OCI-LY1 (cell line): ENCODE measurements at regions not wholly inside any gene's neighbourhood (a gene's known extent, or its start where the extent isn't known, plus 50 kb on each side); places are given as distances from the start of the nearest gene placed in this dataset.

Experiments used
- H2AFZ ChIP-seq: fragments of 200-600 bp; sonication (generic), shearing (Covaris generic); 2 replicates; pipeline ENCODE4 v1.6.0; 2014; ENCODE audit warnings: antibody characterized with exemption, mild to moderate bottlenecking, low read length
- H3F3A ChIP-seq: fragments of 200-600 bp; sonication (generic), shearing (Covaris generic); 2 replicates; pipeline ENCODE4 v1.6.0; 2014; ENCODE audit warnings: mild to moderate bottlenecking, antibody characterized with exemption, low read length, moderate library complexity; ENCODE audit not compliant: insufficient read depth
- H3K27ac ChIP-seq: fragments of 200-600 bp; sonication (generic); 2 replicates; pipeline ENCODE4 v1.5.1; 2014; ENCODE audit warnings: low read length, mixed run types, mild to moderate bottlenecking, low read depth; ENCODE audit not compliant: poor library complexity, severe bottlenecking
- H3K27me3 ChIP-seq: fragments of 200-600 bp; sonication (generic); 2 replicates; pipeline ENCODE4 v1.6.0; 2014; ENCODE audit warnings: antibody characterized with exemption, mild to moderate bottlenecking, low read length, moderate library complexity; ENCODE audit not compliant: insufficient read depth
- H3K36me3 ChIP-seq: fragments of 200-600 bp; sonication (generic); 2 replicates; pipeline ENCODE4 v1.6.1; 2014; ENCODE audit warnings: mild to moderate bottlenecking, antibody characterized with exemption, low read length, moderate library complexity, mixed read lengths; ENCODE audit not compliant: insufficient read depth
- H3K4me1 ChIP-seq: fragments of 200-600 bp; sonication (generic); 2 replicates; pipeline ENCODE4 v1.5.1; 2014; ENCODE audit warnings: mild to moderate bottlenecking, low read length, moderate library complexity; ENCODE audit not compliant: insufficient read depth, severe bottlenecking
- H3K4me2 ChIP-seq: fragments of 200-600 bp; sonication (generic), shearing (Covaris generic); 2 replicates; pipeline ENCODE4 v1.6.1; 2014; ENCODE audit warnings: low read length
- H3K4me3 ChIP-seq: fragments of 200-600 bp; sonication (generic); 2 replicates; pipeline ENCODE4 v1.5.1; 2014; ENCODE audit warnings: low read length, low read depth, mild to moderate bottlenecking, mixed read lengths; ENCODE audit not compliant: poor library complexity, severe bottlenecking
- H3K79me2 ChIP-seq: fragments of 200-600 bp; shearing (Covaris generic); 2 replicates; pipeline ENCODE4 v1.6.1; 2016; ENCODE audit warnings: mixed run types, low read length, mixed read lengths; ENCODE audit not compliant: insufficient read depth
- H3K9ac ChIP-seq: fragments of 200-600 bp; sonication (generic), shearing (Covaris generic); 2 replicates; pipeline ENCODE4 v1.6.1; 2014; ENCODE audit warnings: mild to moderate bottlenecking, low read length, mixed read lengths
- H3K9me2 ChIP-seq: fragments of 200-600 bp; sonication (generic), shearing (Covaris generic); 2 replicates; pipeline ENCODE4 v1.6.1; 2014; ENCODE audit warnings: low read depth, mild to moderate bottlenecking, low read length, mixed read lengths
- H3K9me3 ChIP-seq: fragments of 200-600 bp; shearing (Covaris generic); 2 replicates; pipeline ENCODE4 v1.6.1; 2014; ENCODE audit warnings: low read length, mixed read lengths
- H4K20me1 ChIP-seq: fragments of 200-600 bp; sonication (generic), shearing (Covaris generic); 2 replicates; pipeline ENCODE4 v1.6.0; 2016; ENCODE audit warnings: mild to moderate bottlenecking, low read length; ENCODE audit not compliant: insufficient read depth
- CTCF ChIP-seq: fragments of 200-600 bp; sonication (generic), shearing (Covaris generic); IDR thresholded peaks from 2 replicates; pipeline ENCODE4 v1.5.1; 2017; ENCODE audit warnings: mild to moderate bottlenecking, antibody characterized with exemption, low read length, moderate library complexity, mixed read lengths
- EZH2 ChIP-seq: fragments of 200-600 bp; sonication (generic), shearing (Covaris generic); IDR thresholded peaks from 2 replicates; pipeline ENCODE4 v1.8.0; 2017; ENCODE audit warnings: borderline replicate concordance, mixed run types, mild to moderate bottlenecking, antibody characterized with exemption, low read length, moderate library complexity, mixed read lengths

- Histone ChIP-seq H3K36me3 (no peaks in the 10 kb centered on the region), H3K79me2 (no peaks in the 10 kb centered on the region), H3K27me3 (no peaks in the 10 kb centered on the region), H3F3A (no peaks in the 10 kb centered on the region), H2AFZ (no peak overlapping the region), H4K20me1 (no peaks in the 10 kb centered on the region), H3K4me3 (no peak overlapping the region), H3K4me1 (peaks cover 36% of the 10 kb centered on the region), H3K4me2 (no peak overlapping the region), H3K27ac (no peak overlapping the region), H3K9me2 (no peaks in the 10 kb centered on the region), H3K9ac (no peak overlapping the region), H3K9me3 (no peaks in the 10 kb centered on the region)
- TF ChIP-seq CTCF (no peak), EZH2 (no peak)
These were observed 323.2 kb upstream of the TFPI start for GRCh38 chr2:187877391-187877790.

GRCh38 chr2:187878112-187878511, 323.9 kb upstream of the TFPI start:
- no peaks in the 10 kb centered on the region for H3F3A ChIP-seq
- H3K27ac ChIP-seq = no peak overlapping the region

DNA sequence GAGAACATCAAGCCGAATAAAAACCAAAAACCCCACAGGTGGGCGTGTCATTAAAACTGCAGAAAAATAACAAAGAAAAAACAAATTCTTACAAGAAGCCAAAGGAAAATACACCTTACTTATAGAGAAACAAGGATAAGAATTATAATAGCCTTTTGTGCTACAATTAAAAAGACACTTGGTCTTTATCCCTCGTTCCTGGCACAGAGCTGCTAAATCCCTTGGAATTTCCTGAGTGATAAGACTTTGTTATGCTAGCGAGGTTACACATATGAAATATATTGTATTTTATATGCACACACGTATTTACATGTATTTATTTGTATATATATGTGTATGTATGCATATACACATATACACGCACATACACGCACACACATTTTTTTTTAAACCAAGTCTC, 325.3 kb upstream of the TFPI start:
- H3K4me2 ChIP-seq = no peak overlapping the region

More at GRCh38 chr2:187878112-187878511, 323.9 kb upstream of the TFPI start:
- no peak overlapping the region for H3K4me2 ChIP-seq
- no peaks in the 10 kb centered on the region for H3K9me3 ChIP-seq
- TF ChIP-seq EZH2 (no peak), CTCF (no peak)
- peaks cover 35% of the 10 kb centered on the region for H3K4me1 ChIP-seq
- H2AFZ ChIP-seq = no peak overlapping the region
- H3K9me2 ChIP-seq = no peaks in the 10 kb centered on the region
- no peaks in the 10 kb centered on the region for H3K27me3 ChIP-seq
- H4K20me1 ChIP-seq = no peaks in the 10 kb centered on the region
- no peaks in the 10 kb centered on the region for H3K36me3 ChIP-seq
- no peak overlapping the region for H3K4me3 ChIP-seq
- H3K79me2 ChIP-seq = no peaks in the 10 kb centered on the region
- no peak overlapping the region for H3K9ac ChIP-seq

More for the DNA sequence above, 325.3 kb upstream of the TFPI start:
- no peaks in the 10 kb centered on the region for H4K20me1 ChIP-seq
- no peak overlapping the region for H3K27ac ChIP-seq
- H3K9ac ChIP-seq = no peak overlapping the region
- no peak for TF ChIP-seq EZH2
- no peak for TF ChIP-seq CTCF
- H3K4me1 ChIP-seq = peaks cover 25% of the 10 kb centered on the region
- no peaks in the 10 kb centered on the region for H3K27me3 ChIP-seq
- no peaks in the 10 kb centered on the region for H3F3A ChIP-seq
- no peaks in the 10 kb centered on the region for H3K9me3 ChIP-seq
- no peak overlapping the region for H3K4me3 ChIP-seq
- H2AFZ ChIP-seq = no peak overlapping the region
- no peaks in the 10 kb centered on the region for H3K79me2 ChIP-seq
- no peaks in the 10 kb centered on the region for H3K9me2 ChIP-seq
- no peaks in the 10 kb centered on the region for H3K36me3 ChIP-seq
